ENCODE measurements at regions not wholly inside any gene's neighbourhood (a gene's known extent, or its start where the extent isn't known, plus 50 kb on each side); places are given as distances from the start of the nearest gene placed in this dataset.

GRCh38 chr20:60131375-60131774 lies 173.2 kb downstream of the CDH26 start:
- no peak for TF ChIP-seq CTCF (IDR thresholded peaks at IDR 0.05; ENCODE audit: low read length)
- TF ChIP-seq EZH2phosphoT487 (IDR thresholded peaks at IDR 0.05; ENCODE audit: low read length) = no peak
- TF ChIP-seq EZH2 (optimal IDR thresholded peaks at IDR 0.05; ENCODE audit: low read depth, low read length) = no peak
